GM19240 (cell line): ENCODE measurements at regions not wholly inside any gene's neighbourhood (a gene's known extent, or its start where the extent isn't known, plus 50 kb on each side); places are given as distances from the start of the nearest gene placed in this dataset.

ENCODE experiments used
- DNase-seq: peaks from one replicate; pipeline ENCODE4 v3.0.0; 2011; ENCODE audit warnings: low spot score; ENCODE audit not compliant: insufficient read length

GRCh38 chr1:209367061-209367772, 216.3 kb upstream of the CAMK1G start:
- no peak for DNase-seq

- DNase-seq: no peak
Measured at GRCh38 chr1:209368864-209369598, 214.5 kb upstream of the CAMK1G start.

DNA sequence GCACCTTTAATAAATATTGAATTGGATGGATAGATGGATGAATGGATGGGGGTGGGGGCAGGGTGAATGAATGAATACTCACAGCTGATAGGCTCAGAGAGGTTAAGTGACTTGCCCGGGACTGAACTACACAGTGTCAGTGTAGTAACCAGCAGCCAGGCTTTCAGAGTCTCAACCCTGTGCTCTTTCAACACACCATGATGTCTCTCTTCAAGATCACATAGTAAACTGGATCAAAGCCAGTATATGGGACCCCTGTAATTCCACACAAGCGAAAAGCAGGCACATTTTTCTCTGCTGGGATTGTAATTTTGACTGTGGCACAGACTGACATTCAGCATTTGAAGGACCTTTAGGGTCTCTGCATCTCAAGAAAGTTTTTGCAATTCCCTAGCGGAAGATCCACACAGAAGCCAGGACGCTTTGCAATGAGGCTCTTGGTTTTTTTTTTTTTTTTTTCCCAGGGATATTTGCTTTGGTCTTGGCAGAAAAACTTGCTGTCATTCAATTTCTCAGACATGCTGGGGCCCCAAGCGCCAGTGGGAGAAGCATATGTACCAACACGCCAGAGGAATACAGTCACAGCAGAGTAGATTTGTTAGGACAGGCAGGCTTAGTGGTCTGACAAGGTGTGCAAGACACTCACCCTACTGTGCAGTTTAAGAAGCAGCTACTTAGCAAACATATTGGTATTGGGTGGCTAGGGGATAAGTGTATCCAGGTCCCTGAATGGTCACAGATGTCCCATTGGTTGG, 213.1 kb upstream of the CAMK1G start:
- no peak for DNase-seq

GRCh38 chr1:209375097-209375496, 208.4 kb upstream of the CAMK1G start:
- no peak for DNase-seq

DNA sequence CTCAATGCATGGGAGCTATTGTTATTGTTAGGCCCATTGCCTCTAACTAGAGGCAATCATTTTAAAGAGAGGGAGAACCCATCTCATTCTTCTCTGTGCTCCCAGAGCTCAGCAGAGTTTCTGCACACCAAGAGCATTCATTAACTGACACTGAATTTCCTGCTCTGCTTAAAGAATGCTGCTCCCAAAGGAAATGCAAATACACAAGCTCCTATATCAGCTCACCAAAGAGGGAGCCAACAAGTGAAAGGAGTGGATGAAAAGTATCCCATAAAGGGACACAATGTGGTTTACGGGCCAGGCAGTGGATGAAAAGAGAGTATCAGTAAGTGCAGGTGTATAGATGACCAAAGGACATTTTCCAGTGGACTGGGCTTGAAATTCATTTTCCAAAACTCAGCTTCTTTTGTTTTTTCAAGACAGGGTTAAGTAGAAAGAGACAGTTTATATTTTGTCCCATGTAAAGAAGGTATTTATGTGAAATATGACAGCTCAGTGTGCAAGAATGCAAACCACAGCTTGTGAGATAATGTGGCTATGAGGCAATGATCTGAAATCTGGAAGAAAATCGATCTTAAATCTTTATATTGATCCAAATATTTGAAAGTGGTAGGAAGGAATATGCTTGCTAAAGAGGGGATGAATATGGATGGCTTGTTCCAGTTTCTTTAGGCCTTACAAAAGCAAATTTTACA, 207.7 kb upstream of the CAMK1G start:
- no peak for DNase-seq

DNA sequence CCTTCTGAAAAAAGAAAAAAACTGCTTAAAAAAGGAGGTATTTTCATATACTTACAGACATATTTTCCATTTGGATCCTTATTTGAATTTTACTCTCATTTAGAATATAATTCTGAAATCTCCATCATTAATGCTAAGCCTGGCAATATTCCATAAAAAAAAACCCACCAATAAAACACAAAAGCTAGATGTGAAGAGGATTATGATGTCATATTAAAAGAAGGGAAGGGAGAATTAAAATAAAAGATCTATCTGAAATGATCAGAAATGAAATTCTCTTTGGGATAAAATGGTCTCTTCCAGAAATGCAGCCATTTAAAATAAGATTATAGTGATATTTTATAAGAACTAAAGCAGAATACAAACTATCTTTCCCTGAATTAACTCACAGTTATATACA, 206.7 kb upstream of the CAMK1G start:
- DNase-seq: no peak

- DNase-seq: no peak
Measured at GRCh38 chr1:209377995-209378394, 205.5 kb upstream of the CAMK1G start.

GRCh38 chr1:209379280-209379679, 204.2 kb upstream of the CAMK1G start:
- no peak for DNase-seq

DNA sequence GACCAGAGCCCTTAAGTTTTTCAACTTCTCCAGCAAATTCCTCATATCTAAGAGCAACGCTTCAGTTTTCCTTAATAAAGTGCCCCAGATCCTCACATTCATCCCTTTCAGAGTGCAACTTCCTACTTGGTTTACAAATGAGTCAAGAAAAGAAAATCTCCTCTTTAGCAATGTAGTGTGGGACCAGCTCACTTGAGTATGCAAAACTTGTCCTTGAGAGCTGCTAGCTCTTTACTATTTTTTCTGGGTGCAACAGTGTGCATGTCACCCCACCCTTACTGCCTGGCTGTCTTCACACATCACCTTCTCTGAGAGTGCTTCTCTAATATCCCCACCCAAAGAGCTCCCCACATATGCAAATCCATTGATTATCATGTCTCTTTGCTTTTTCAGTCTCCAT, 203.1 kb upstream of the CAMK1G start:
- no peak for DNase-seq

GRCh38 chr1:209382231-209383100, 201.0 kb upstream of the CAMK1G start:
- no peak for DNase-seq

- DNase-seq: no peak
Measured at GRCh38 chr1:209383422-209383821, 200.1 kb upstream of the CAMK1G start.

DNA sequence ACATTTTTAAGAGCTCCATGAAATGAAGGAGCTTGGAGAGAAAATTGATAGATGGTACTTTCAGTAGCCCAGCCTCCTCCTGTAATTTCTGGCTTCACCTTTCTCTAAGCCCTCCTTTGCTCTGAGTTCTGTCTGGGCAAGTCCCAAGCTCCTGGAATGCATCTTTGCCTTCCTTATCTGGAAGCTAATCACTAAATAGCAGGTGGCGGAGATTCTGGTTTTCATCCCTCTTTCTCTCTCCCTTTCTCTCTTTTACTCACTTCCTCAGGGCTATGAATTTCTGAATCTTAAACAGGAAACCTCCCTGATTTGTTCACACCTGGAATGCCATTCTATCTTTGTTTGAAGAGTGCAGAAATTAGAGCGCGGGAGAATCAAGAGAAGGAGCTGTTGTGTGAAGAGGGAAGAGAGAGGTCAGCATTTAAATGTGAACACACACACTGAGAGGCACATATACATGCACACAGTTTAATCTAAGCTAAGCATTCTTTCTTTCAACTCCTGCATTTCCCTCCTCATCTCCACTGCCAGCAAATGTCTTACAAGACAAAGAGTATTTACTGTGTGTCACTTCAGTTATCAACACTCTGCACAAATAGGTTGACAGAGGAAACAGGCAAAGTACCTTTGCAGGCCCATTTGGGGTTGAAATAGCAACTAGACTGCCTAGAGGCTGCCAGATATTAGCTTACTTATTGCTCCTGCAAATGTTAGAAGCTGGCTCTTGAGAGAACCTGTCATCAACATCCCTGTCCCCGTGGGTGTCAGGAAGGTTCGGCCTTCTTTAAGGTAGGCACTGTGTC, 199.4 kb upstream of the CAMK1G start:
- no peak for DNase-seq

DNA sequence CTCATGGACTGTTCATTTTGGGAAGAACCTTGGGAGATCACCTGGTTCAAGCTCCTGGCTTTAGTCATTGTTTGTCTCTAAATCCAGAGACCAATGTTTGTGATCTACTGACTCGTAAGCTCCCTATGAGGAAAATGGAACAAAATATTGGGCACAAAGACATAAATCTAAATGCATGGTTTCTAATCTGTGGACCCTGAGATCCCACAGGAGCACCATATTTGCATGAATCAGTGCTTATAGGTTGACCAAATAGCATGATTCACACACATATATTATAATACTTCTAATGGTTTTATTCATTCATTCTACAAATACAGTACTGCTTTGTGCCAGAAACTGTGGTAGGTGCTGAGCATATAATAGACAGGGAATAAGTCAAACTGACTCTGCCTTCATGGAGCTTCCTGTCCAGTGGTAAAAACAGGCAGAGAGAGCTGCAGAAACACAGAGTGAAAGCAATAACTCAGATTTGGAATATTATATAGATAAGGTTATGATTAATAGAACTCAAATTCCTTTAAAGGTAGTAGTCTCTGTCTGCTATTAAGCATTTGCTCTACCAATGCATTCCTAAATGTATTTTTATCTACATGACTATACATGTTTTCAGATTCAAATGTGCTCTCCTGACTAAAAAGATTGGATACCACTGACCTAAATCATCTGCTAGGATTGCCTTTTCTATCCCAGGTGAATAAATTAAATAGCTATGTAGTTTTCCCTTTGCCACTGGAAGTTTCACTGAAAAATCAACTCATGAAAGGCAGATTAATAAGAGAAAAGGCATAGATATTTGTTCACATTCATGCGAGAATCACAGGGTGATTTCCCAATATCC, 198.6 kb upstream of the CAMK1G start:
- DNase-seq: no peak

- DNase-seq: no peak
Measured at GRCh38 chr1:209386156-209386555, 197.4 kb upstream of the CAMK1G start.

GRCh38 chr1:209387271-209387968, 196.1 kb upstream of the CAMK1G start:
- DNase-seq: no peak

DNA sequence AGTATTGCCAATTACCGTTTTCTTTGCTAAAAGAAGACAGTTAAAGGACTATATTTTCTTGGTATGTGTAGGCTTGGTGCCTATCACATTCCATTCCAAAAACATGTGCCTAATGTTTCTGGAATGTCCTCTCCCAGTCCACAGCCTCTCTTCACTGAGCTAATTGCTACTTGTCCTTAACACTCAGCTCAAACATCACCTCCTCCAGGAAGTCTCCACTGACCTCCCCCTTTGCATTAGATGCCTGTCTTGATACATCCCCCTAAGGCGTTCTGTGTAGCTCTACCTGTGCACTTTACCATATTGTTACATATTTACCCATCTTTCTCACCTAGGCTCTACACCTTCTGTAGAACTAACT, 195.6 kb upstream of the CAMK1G start:
- no peak for DNase-seq

DNA sequence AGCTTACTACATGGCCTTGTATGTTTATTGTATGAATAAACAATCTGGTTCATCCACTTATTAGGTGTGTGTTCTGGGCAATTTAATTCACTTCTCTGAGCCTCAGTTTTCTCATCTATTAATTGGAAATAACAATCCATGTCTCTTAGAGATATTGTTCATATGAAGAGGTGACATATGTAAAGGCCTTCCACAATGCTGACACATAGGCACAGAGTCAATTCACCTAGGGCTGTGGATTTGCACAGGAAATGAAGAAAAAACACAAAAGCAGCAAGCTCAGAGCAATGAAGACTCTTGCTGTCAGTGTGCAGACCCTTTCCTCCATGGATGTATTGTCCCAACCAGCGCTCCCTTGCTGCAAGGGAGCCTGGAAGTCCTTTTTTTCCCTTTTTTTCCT, 195.2 kb upstream of the CAMK1G start:
- no peak for DNase-seq

DNA sequence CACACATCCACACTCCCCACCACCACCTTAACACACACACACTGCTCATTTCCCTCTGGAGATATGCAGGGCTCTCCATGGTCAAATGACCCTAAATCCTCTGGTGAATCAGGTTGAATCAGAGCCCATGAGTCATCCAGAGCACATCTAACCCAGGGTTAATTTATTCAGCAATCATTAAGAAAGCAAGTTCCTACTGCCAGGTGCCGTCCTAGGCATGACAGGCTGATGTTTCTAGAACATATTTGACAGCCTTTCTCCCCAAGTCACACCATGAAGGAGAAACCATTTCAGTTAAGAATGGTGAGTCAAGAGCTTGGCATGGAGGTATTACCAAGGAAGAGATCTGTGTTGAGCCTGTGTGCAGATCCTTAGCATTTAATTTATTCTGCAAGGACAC, 194.3 kb upstream of the CAMK1G start:
- no peak for DNase-seq

DNA sequence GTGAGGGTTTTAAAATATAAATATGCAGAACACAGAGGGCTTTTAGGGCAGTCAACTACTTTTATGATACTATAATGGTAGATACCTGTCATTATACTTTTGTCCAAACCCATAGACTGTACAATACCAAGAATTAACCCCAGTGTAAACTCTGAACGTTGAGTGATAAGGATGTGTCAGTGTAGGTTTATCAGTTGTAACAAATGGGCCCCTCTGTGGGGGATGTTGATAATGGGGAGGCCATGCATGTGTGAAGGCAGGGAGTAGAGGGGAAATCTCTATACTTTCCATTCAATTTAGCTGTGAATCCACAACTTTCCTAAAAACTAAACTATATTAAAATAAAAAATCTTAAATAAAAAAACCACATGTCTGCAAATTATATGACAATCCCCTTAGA, 193.5 kb upstream of the CAMK1G start:
- no peak for DNase-seq
